ENCODE measurements at regions not wholly inside any gene's neighbourhood (a gene's known extent, or its start where the extent isn't known, plus 50 kb on each side); places are given as distances from the start of the nearest gene placed in this dataset.

DNA sequence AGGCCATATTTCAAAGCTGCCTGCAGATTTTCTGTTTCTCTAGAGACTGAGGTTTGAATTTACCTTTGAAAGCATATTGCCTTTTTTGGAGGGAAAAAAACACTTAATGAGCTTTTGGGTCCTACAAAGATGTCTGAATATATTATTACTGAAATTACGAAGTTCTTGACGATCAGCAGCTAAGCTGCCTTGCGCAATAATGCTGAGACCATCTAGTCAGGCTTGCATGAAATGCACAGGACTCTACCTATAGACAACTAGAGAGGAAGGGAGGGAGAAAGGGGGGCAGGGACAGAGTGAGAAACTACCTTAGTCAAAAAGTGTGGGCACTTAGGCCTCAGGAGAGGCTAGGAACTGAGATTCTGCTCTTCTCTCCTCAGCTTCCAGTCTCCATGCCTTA is 175.9 kb upstream of the KIF2A start:
- DNase-seq: no peak

DNA sequence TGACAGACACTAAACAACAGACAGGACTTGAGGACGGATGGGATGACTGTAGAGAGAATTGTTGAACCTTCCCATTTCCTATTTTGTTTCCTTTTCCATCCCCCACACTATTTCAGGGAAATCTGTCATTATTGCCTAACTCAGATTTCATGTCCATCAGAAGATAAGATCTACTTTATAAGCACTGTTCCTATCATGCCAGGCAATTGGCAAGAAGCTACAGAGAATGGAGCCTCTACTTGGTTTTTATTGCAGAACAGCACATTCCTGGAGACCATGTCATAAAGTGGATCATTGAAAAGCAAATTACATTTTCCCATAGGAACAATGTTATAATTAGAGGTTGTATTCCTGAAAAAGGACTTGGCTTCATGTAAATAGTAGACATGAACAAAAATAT is 173.7 kb upstream of the KIF2A start:
- DNase-seq: no peak

DNA sequence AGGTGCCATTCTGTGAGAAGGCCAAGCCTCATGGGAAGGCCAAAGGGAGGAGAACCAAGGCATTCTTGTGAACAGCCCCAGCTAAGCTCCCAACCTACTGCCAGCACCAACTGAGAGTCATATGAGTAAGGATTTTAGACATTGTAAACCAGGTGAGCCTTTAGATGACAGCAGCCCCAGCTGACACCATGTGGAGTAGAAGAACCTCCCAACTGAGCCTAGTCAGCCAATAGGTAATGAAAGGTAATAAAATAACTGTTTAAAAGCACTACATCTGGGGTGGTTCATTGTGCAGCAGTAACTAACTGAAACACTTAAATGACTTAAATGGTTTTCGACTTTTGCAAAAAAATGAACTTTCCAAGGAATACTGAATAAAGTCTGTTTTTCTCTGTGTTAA is 172.6 kb upstream of the KIF2A start:
- DNase-seq: no peak

DNA sequence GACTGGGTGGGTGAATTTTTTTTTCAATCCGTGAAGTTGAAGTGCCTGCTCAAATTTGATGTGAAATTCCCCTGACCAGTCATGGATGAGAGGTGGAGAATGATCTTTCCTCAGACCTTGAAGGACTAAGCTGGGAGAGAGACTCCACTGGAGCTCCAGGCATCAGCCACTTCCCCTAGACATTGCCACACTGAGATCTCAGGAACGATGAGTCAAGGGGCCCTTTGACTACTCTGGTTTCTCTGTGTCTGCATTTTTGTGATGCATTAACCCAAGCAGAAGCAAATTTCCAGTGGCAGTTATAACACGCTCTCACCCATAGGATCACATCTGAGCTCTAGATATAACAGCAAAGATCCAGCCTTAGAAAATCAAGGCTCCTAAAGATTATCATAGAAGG is 171.2 kb upstream of the KIF2A start:
- no peak for DNase-seq

DNA sequence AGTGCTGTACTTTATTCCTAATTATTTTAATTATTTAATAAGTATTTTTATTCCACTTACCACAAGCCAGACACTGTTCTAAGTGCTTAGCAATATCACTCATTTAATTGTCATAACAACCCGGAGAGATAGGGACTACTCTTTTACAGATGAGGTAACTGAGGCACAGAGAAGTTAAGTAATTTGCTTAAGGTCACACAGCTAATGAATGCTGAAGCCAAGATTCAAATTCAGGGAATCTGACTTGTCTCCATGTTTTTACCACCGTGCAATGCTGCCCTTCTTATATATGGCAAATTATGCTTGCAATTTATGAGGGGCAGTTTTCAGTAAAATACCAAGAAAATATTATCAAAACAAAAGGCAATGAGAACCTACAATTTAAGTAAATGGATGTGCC is 168.4 kb upstream of the KIF2A start:
- DNase-seq: no peak

DNA sequence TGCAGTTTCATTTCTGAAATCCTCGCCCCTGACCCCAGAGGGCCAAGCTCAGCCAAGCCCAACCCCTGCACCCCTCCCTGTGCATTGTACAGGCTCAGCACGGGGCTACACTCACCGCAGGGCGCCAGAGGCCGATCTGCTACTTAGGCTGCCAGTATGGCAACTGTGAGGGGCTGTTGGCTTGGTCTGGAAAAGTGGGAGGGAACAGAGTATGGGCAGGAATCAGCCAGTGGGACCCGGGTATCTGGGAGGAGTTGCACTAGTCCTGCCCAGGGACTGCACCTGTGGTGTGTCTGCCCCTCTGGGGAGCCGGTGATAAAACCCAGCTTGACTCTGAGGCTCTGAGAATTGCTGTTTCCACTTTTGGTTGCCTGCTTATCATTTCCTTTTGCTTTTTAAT is 167.4 kb upstream of the KIF2A start:
- no peak for DNase-seq

DNA sequence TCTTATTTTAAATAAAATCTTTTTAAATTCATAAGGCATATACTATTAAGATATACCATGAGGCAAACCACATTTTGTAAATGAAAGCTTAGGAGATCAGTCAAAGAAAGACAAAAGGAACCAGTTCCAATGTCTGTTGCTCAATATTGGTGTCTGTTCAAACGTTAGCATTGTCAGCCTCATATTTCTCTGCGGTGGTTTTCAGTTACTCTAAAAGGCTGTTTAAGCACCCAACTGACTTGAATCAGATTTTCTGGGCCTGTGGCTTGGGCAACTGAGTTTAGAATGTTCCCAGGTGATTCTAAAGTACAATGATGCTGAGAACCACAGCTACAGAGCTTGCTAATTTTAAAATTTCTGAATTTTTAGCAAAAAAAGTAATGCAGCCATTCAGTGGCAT is 166.3 kb upstream of the KIF2A start:
- DNase-seq: no peak

DNA sequence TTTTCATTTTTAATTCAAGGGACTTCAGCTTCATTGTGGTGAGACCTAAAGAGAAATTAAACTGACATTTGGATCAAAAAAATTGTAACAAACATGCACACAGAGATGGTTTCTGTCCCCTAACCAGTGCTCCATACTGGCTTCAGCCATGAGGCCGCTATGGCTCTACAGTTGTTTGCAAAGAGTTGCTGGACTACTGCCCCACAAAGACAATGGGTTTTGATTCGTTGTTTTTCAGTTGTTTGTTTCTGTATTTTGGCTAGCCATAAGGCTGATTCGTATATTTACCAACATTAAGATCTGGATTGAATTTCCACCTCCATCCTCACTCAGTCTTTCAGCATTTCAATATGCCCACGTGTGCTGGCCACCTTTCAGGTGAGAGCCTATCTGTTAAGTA is 163.7 kb upstream of the KIF2A start:
- DNase-seq: no peak

DNA sequence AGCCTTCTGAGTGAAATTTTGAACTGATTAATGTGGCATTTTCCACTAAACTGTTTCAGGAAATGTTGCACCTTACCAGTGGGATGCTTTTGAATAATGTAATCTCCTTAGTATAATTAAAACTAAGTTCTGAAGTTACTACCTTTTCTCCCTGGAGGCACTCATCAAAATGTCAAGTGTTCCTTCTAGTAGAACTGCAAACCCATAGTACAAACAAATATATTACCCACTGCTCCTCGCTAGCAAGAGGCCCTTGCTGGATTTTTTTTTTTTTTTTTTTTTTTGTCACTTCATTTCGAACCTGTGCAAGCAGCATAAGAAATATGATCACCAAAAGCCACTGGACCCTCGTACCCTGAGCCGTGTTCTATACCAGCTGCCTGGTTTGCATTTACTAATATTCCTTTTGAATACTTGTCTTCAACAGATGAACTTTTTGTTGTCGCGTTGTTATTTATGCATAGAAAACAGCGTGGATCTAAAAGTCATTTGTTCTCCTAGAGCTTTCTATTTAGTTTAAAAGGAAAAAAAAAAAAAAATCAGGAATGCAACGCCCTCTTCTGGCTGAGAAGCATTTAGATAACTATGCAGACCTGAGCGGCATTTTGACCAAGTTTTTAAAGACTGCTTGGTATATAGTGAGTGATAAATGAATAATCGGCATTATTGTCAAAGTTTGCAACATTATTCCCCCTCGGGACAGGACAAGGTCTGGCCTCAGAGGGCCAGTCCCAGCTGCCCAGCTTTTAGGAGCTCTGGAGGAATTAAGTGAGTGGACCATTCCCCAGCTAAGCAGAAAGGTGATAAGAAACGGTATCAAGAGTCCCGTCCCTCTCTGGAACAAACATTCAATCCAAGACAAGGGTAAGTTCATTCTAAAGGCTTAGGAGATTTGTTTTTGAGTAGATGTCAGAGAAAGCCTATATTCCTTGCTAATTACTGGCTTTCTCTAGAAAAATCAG is 162.5 kb upstream of the KIF2A start:
- DNase-seq: no peak

DNA sequence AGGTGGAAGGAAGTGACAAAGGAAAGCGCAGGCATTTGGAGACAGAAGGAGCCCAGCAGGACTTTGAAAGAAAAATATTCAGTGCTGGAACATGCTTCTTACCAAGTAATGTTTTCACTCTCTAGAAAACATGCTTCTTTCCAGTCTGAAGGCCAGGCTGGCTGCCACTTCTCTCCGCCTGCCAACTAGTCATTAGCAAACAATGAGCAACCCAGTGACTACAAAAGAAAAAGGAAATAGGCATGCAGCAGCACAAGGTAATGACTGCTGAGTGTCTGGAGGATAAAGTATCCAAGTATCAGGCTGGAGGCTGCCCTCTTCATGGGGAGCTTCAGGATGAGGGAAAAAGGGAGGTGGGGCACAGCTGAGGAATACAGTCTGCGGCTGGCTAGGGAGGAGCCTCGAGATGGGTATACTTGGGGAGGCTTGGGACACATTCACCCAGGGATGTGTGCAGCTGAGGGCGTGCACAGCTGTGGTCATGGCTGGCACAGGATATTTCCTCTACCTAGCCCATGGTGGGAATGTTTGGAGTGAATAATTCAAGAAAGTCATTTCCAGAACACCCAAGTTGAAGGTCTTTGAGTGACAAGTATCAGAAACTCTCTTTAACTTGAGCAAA is 161.5 kb upstream of the KIF2A start:
- no peak for DNase-seq

DNA sequence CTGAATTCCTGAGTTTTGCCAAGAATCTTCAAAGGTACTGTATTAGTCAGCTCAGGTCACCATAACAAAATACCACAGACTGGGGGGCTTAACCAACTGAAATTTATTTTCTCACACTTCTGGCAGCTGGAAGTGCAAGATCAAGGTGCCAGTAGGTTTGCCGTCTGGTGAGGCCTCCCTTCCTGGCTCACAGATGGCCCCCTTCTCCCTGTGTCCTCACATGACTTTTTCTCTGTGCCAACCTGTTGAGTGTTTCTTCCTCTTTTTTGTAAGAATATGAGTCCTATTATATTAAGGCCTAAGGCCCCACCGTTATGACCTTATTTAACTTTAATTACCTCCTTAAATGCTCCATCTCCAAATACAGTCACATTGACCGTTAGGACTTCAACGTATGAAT is 156.1 kb upstream of the KIF2A start:
- no peak for DNase-seq

DNA sequence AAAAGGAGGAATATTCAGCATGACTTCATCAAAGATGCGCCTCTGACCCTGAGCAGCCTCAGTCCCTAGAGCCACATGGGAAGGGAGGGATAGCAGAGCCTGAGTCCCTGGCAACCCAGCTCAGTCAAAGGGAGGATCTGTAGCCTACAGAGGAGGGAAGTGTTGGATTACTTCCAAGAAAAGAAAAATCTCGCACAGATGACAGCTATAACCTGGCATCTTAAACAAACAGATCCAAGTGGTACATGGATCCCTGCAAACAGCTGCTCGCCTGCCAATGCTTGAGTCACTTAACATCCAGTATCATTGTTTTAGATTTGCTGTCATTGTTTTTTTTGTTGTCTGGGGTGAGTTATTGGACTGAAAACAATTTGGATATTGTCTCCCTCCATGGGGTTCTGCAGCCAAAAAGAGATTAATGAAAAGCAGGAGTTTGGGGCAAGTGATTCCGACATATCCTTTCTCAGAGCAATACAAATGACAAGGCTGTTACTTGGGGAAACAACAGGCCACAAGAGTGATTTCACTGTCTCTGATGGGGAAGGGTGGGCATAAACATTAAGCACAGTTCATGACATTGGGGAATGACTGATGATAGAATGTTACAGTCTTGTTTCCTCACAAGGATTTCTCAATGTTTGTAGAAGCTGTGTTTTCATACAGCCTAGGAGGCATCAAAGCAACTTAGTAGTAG is 153.5 kb upstream of the KIF2A start:
- no peak for DNase-seq

DNA sequence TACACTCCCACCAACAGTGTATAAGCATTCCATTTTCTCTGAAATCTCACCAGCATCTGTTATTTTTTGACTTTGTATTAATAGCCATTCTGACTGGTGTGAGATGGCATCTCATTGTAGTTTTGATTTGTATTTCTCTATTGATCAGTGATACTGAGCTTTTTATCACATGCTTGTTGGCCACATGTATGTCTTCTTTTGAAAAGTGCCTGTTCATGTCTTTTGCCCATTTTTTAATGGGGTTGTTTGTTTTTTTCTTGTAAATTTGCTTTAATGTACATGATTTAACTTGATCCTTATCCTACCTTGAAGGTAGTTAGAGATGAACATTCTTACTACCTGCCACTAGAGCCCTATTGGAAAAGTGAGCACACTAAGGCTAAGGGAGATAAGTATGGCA is 151.2 kb upstream of the KIF2A start:
- DNase-seq: no peak

DNA sequence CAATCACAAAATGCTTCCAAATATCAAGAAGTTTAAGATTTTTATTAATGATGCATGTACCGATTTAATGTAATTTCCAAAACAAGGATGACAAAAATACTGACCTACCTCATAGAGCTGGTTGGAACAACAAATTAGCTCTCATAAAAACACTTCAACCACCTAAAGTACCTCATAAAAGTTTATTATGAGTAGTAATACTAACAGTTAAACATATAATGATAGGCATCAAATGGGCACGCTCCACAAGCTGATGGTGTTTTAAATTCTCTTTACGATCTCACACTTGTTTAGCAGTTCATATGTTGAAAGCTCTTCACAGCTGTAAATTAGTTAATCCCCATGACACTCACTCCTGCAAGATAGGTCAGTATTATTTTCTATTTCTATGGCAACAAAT is 150.0 kb upstream of the KIF2A start:
- DNase-seq: no peak

DNA sequence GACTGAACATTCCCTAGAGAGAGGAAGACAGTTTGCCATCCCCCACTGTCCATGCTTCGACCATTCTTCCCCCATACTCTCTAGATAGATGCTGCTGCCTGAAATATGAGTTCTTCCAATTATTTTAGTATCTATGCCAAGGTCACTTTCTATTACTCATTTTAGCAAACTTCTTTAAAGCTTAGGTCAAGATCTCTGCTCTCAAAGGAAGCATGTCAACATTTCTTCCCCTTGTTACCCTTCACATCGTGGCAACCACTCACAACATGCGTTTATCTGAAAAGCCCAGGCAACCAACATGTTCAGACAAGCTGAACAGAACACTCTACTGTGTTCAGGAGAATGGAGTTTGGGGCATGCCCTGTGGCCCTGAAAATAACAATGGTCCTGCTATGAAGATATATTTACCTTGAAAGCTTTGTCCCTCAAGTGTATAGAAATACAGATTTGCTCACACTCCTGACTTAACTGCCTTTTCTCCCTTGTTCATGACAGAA is 138.4 kb upstream of the KIF2A start:
- DNase-seq: no peak

DNA sequence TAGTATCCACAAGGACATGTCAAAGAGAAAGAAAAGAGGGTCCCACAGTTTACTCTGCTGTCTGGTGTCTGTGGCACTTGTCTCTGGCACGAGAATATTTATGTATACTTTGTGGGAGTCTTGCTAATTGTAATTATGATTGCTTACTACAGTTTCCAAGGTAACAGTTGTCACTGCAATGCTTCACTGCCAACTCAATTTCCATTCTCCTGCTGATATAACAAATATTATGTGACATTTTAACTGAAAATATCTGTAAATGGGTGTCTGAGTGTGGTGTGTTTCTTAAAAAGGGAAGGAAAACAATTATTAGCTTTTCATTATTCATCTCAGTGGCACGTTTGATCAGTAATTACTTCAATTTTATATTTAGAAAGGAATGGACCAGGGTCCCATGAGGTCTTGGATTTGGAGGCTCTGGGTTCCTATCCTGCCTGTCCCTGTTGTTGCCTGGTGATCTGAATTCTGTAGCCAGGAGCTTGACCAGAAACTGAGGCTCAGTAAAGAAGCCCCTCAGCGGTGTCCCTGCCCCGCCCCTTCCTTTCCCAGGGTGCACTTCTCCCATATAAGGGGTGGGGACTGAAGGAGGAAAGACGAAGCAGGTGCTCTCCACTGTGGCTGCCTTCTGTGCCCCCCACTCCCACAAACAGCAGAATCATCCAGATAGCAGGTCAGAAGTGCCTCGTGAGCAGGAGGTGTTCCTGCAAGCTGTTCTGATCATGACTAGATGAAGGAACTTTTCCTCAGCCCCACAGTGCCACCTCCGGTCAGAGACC is 137.3 kb upstream of the KIF2A start:
- DNase-seq: no peak

DNA sequence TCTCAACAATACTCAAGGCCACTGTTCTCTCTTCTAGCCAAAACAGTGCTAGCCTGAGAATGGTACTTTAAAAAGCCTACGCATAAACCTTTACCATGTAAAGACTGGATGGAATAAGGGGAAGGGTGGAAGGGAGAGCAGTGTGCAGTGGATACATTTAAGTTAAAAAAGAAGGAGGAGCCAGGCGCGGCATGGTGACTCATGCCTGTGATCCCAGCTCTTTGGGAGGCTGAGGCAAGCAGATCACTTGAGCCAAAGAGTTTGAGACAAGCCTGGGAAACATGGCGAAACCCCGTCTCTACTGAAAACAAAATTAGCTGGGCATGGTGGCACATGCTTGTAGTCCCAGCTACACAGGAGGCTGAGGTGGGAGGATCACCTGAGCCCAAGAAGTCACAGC is 127.7 kb upstream of the KIF2A start:
- DNase-seq: no peak

DNA sequence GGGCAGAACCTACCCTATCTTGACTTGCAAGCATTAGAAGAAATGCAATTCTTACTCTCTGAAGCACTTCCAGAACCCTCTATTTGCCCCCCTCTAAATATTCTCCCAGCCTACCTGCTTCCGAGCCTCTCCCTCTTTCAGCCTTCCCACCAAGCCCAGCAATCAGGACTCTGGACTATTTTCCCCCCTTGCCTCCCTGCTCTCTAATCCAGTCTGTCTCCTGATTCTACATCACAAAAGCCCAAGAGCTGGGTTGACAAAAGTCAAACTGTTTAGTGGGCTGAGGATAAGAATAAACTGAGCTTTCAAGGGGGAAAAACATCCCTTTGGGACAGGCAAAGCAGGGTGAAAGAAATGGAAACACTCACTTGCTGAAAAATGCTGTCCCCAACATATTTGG is 123.2 kb upstream of the KIF2A start:
- DNase-seq: no peak

DNA sequence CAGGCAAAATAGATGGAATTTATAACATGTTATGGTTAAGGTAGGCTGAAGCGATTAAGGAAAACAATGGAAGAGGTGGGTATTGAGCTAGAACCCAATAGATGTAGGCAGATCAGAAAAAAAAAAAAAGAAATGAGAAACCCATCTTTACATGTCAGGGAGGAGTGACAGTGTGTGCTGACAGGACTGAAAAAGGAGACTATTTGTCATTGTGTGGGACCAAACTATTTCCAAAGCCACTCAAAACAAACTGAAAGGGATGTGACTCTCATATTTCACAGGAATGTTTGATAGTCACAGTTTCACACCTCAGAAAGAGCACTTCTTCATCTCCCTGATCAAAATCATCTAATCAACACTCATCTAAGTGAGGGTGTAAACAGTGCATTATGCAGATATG is 122.3 kb upstream of the KIF2A start:
- DNase-seq: no peak

DNA sequence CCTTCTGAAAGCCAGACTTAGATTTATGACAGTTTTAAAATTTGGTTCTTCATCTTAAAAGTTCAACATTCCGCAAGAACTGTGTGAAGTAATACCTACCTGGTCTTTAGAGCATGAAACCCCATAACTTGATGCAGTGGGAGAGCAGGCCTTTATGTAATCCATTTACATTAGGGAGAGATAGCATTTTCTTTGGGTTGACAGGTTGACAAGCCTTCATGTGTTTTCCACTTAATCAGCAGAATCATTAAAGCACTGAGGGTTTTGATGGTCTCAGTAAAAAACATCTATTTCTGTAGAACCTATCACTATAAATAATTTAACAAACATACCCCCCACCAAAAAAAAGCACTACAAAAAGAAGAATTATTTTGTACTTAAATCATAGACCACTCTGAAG is 121.6 kb upstream of the KIF2A start:
- DNase-seq: no peak

DNA sequence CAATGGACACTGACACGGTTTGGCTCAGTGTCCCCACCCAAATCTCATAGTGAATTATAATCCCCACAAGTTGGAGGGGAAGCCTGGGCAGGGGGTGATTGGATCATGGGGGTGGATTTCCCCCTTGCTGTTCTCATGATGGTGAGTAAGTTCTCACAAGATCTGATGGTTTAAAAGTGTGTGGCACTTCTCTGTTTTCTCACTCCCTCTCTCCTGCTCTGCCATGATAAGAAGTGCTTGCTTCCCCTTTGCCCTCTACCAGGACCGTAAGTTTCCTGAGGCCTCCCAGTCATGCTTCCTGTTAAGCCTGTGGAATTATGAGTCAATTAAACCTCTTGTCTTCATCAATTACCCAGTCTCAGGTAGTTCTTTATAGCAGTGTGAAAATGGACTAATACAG is 115.8 kb upstream of the KIF2A start:
- no peak for DNase-seq

DNA sequence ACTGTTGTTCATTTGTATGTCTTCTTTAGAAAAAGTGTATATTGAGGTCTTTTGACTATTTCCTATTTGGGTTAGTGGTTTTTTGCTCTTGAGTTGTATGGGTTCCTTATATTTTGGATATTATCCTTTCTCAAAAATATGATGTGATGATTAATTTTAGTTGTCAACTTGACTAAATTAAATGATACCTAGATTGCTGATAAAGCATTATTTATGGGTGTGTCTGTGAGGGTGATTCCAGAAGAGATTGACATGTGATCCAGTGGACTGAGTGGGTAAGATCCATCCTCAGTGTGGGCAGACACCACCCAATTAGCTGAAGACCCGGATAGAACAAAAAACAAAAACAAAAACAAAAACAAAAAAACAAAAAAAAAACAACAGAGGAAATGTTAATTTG is 115.1 kb upstream of the KIF2A start:
- no peak for DNase-seq

DNA sequence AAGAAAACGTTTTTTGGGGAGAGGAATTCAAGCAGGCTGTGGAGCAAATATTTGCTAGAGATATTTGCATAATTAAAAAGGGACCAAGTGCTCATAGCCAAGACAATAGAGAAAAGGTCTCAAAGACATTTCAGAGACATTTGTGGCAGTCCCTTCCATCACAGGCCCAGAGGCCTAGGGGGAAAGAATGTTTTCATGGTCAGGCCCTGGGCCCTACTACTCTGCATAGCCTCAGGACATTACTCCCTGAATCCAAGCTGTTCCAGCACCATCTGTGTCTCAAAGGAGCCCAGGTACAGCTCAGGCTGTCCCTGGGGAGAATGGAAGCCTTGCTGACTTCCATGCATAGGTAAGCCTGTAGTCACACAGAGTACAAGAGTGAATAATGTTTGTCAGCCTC is 113.0 kb upstream of the KIF2A start:
- no peak for DNase-seq
